Neutrophil (primary cell): ENCODE measurements at regions not wholly inside any gene's neighbourhood (a gene's known extent, or its start where the extent isn't known, plus 50 kb on each side); places are given as distances from the start of the nearest gene placed in this dataset.

Experiments
- H3K27ac ChIP-seq: fragments of 200-600 bp; sonication (generic); 2 replicates; pipeline ENCODE4 v1.5.1; 2016; ENCODE audit warnings: mild to moderate bottlenecking, moderate library complexity
- H3K27me3 ChIP-seq: fragments of 200-600 bp; sonication (generic); 2 replicates; pipeline ENCODE4 v1.6.0; 2016; ENCODE audit warnings: mild to moderate bottlenecking
- H3K36me3 ChIP-seq: fragments of 200-600 bp; sonication (generic); 2 replicates; pipeline ENCODE4 v1.5.1; 2017
- H3K4me1 ChIP-seq, 2 experiments: fragments of 200-600 bp in 1 of 2; sonication (generic) in 1 of 2; 1 replicate in 1 of 2; 2 replicates in 1 of 2; pipeline versions ENCODE4 v1.5.1 to v1.6.1; 2013 to 2016; ENCODE audit warnings: low read depth in 1 of 2, low read length in 1 of 2, mild to moderate bottlenecking in 1 of 2, moderate library complexity in 1 of 2; ENCODE audit not compliant: control insufficient read depth in 1 of 2, insufficient read depth in 1 of 2
- H3K4me3 ChIP-seq, 2 experiments: fragments of 200-600 bp in 1 of 2; sonication (generic) in 1 of 2; 1 replicate in 1 of 2; 2 replicates in 1 of 2; pipeline ENCODE4 v1.5.1; 2013 to 2016; ENCODE audit warnings: low read depth in 1 of 2, low read length in 1 of 2, mild to moderate bottlenecking in 1 of 2, moderate library complexity in 1 of 2
- H3K9me3 ChIP-seq: fragments of 200-600 bp; sonication (generic); 2 replicates; pipeline ENCODE4 v1.5.1; 2016
- CTCF ChIP-seq: fragments of 200-600 bp; sonication (generic); IDR thresholded peaks from 2 replicates; pipeline ENCODE4 v1.5.1; 2016; ENCODE audit warnings: antibody characterized with exemption

GRCh38 chr22:49589811-49590210 is 237.9 kb downstream of the BRD1 start:
- H3K27me3 ChIP-seq, result no peaks in the 10 kb centered on the region
- H3K27ac ChIP-seq, result no peak overlapping the region
- no peaks in the 10 kb centered on the region for H3K9me3 ChIP-seq
- no peaks in the 10 kb centered on the region for H3K4me1 ChIP-seq
- H3K36me3 ChIP-seq, result no peaks in the 10 kb centered on the region
- no peak for TF ChIP-seq CTCF
- no peak overlapping the region for H3K4me3 ChIP-seq

GRCh38 chr22:49589301-49589700 is 238.4 kb downstream of the BRD1 start:
- no peak overlapping the region for H3K27ac ChIP-seq
- H3K36me3 ChIP-seq, result no peaks in the 10 kb centered on the region
- H3K9me3 ChIP-seq, result no peaks in the 10 kb centered on the region
- no peaks in the 10 kb centered on the region for H3K4me1 ChIP-seq
- H3K4me3 ChIP-seq, result no peak overlapping the region
- no peaks in the 10 kb centered on the region for H3K27me3 ChIP-seq
- no peak for TF ChIP-seq CTCF

DNA sequence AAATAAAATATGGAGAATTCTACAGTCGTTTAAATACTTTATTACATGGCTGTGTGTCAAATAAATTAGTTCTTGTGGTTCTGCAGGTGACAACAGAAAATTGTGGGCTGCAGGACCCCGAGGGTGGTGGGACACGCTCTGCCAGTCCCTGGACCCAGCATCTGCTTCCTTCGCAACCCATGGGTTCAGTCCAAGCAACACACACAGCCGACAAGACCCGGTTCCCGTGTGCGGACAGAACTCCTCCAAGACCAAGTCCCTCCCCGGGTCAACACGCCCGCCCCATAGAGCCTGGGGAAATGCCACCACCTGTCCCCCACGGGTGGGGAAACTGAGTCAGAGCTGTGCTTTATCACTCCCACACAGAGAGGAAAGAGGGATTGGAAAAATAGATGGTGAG is 238.9 kb downstream of the BRD1 start:
- no peaks in the 10 kb centered on the region for H3K4me1 ChIP-seq
- H3K36me3 ChIP-seq, result no peaks in the 10 kb centered on the region
- no peaks in the 10 kb centered on the region for H3K9me3 ChIP-seq
- H3K4me3 ChIP-seq, result no peak overlapping the region
- TF ChIP-seq CTCF, result no peak
- no peaks in the 10 kb centered on the region for H3K27me3 ChIP-seq
- H3K27ac ChIP-seq, result no peak overlapping the region

- H3K4me3 ChIP-seq, result no peak overlapping the region
- no peaks in the 10 kb centered on the region for H3K9me3 ChIP-seq
These were observed 239.7 kb downstream of the BRD1 start for GRCh38 chr22:49587987-49588386.

DNA sequence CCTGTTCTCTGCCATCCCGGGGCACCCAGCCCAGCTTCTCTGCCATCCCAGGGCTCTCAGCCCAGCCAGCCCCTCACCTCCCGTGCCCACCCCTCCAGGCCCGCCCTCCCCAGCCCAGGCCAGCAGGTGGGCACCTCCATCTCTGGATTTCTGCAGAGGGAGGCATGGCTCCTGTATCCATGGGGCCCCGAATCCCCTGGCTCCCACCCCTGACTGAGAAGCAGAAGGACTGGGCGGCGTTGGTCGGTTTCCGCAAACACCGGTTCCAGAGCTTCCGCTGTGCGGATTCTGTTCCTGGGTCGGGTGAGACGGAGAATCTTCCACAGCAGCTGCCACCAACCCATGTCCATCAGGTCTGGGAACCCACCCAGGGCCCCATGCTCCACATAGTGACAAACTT is 240.3 kb downstream of the BRD1 start:
- no peaks in the 10 kb centered on the region for H3K36me3 ChIP-seq
- H3K4me3 ChIP-seq, result no peak overlapping the region
- no peaks in the 10 kb centered on the region for H3K9me3 ChIP-seq
- TF ChIP-seq CTCF, result no peak
- H3K27me3 ChIP-seq, result no peaks in the 10 kb centered on the region
- no peak overlapping the region for H3K27ac ChIP-seq
- no peaks in the 10 kb centered on the region for H3K4me1 ChIP-seq

More at GRCh38 chr22:49587987-49588386, 239.7 kb downstream of the BRD1 start:
- H3K4me1 ChIP-seq, result no peaks in the 10 kb centered on the region
- H3K27ac ChIP-seq, result no peak overlapping the region
- H3K27me3 ChIP-seq, result no peaks in the 10 kb centered on the region
- no peaks in the 10 kb centered on the region for H3K36me3 ChIP-seq
- no peak for TF ChIP-seq CTCF

GRCh38 chr22:49586873-49587272 is 240.8 kb downstream of the BRD1 start:
- H3K9me3 ChIP-seq, result no peaks in the 10 kb centered on the region
- no peaks in the 10 kb centered on the region for H3K27me3 ChIP-seq
- H3K36me3 ChIP-seq, result no peaks in the 10 kb centered on the region
- no peaks in the 10 kb centered on the region for H3K4me1 ChIP-seq
- H3K27ac ChIP-seq, result no peak overlapping the region
- TF ChIP-seq CTCF, result no peak
- no peak overlapping the region for H3K4me3 ChIP-seq
